Superior temporal gyrus (tissue), 1 donor: ENCODE measurements at regions not wholly inside any gene's neighbourhood (a gene's known extent, or its start where the extent isn't known, plus 50 kb on each side); places are given as distances from the start of the nearest gene placed in this dataset.
A peak's percentile ranks its signal among the peaks of the same experiment; 100 is the strongest.

Experiments
- DNase-seq: peaks from one replicate; pipeline ENCODE4 v3.0.0-alpha.2; 2016; ENCODE audit errors: extremely low spot score

DNA sequence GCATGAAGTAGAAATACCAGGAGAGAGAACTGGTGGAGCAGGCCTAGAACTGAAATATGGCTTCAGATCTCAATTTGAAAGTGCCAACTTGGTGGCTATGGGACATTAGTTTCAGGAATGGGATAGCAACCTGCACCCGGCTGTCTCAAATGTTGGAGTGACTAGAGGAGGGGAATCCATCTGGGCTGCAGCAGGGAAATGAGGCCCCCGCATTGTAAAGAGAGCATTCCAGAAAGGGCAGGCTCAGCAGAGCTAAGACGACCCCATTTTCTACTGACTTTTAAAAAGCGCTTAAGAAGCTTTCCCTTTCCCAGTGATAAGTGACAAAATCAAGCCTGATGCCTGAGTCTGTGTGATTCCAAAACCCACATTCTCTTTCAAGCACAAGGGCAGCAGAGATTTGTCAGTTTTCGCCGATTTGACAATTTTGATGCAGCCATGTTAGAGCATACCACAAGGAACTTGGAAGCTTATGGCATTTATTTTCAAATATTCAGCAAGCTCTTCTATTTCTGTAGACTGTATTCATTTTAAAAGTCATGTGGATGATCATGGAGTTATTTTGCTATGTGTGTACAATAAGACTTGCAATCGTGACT lies 119.8 kb upstream of the ARHGAP28 start:
- no peak for DNase-seq

DNA sequence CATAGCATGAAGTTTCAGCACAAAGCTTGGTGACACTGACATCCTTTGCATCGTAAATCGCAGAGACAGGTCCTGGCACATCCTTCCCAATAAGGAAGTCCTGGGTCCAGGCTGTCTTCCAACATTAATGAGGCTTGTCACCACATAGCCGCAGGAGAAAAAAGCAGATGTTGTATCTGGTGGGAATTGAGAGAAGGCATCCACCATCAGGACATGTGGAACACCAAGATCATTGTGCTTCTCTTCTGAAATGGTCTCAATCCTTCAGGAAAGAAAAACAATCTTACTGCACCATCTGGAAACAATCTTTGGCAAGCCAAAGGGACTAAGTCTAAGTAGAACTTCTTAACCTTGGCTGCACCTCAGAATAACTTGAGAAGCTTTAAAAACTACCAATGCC lies 119.0 kb upstream of the ARHGAP28 start:
- DNase-seq: no peak

DNA sequence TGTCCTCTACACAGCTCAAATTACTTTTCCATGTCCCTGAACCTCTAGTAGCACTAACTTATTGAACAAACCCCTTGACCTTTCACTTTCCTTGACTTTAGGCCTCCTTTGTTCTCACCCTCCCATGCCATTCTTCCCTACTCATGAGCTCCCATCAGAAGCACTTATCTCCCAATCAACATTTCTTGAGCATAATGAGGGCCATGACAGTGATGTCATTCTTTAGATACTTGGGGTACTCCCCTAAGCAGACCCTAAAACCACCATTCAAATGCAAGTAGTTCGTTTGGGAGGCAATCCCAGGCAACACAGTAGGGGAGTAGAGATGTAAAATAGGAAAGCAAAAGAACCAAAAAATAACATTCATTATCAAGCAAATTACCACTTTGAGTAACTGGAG lies 115.9 kb upstream of the ARHGAP28 start:
- no peak for DNase-seq

GRCh38 chr18:6614952-6615351 lies 114.6 kb upstream of the ARHGAP28 start:
- no peak for DNase-seq

DNA sequence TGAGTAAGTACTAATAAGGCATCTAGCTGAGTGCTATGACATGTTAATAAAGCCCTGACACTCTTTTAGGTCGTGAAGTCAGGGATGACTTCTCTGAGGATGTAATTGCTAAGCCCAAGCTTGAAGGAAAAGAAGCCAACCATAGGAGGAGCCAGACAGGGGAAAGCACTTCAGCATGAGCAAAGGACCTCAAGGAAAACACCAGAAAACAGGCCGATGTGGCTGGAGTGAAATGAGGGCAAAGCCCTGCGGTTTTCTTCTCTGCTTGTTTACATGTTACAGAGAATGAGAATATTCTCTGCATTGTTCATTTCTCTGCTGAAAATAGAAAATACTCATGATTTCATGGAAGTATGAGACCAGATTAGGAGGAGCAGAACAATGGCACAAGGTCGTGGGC lies 112.5 kb upstream of the ARHGAP28 start:
- DNase-seq: no peak

DNA sequence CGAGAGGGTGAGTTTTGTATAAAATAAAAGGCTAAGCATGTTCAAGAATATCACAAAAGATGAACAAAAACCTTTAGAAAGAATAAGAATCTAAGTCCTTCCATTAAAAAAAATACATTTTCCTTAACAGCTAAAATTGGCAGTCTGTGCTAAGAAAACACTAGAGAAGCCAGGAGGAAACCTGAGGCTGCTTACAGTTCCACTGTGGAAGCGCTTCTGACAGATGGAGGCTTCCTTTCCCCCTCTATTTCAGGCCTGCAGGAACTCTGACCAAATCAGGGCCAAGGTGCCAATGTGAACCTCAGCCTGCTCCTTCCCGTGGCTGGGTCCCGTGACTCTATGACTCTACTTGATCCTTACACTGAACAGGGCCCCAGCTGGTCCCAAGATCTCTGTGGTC lies 108.1 kb upstream of the ARHGAP28 start:
- no peak for DNase-seq

DNA sequence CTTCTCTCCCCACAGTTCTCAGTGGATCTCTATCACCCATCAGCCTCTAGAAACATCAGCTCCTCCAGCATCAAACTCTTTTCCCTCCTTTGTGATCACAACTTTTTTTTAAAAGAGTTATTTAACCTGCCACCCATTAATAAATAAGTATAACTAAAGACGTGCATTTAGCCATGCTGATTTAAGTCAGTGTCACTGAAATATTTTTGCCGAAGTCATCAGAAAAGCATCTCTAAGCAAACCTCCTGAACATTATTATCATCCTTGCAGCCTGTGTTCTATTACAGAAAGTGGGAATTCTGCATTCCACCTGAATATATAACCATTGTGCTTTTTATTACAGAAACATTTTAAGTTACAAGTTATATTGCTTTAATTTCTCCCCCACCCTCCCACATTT lies 106.2 kb upstream of the ARHGAP28 start:
- DNase-seq: no peak

GRCh38 chr18:6624271-6624660 lies 105.2 kb upstream of the ARHGAP28 start:
- no peak for DNase-seq

GRCh38 chr18:6624661-6625311 lies 104.7 kb upstream of the ARHGAP28 start:
- DNase-seq: peak; percentile 38

GRCh38 chr18:6625481-6625880 lies 104.0 kb upstream of the ARHGAP28 start:
- DNase-seq: no peak

- no peak for DNase-seq
These were observed 103.1 kb upstream of the ARHGAP28 start for GRCh38 chr18:6626457-6626856.

GRCh38 chr18:6627645-6628044 lies 101.9 kb upstream of the ARHGAP28 start:
- no peak for DNase-seq

DNA sequence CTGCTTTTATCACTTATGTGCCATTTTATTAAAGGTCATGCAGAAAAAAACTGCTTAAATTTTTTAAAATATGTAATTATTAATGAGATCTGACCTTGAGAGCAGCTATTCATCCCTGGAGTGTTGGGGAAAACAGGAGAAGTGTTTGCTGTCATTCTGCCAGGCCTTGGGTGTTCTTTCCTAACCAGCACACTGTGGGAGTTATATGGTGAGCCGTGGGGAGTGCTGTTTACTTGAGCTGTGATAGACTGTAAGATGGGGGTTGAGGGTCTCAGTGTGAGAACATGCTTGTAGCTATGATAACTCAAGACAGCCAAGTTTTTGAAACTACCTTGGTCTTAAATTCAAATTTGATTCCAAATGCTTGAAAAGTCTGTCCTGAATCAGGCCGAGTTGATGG lies 101.3 kb upstream of the ARHGAP28 start:
- no peak for DNase-seq

DNA sequence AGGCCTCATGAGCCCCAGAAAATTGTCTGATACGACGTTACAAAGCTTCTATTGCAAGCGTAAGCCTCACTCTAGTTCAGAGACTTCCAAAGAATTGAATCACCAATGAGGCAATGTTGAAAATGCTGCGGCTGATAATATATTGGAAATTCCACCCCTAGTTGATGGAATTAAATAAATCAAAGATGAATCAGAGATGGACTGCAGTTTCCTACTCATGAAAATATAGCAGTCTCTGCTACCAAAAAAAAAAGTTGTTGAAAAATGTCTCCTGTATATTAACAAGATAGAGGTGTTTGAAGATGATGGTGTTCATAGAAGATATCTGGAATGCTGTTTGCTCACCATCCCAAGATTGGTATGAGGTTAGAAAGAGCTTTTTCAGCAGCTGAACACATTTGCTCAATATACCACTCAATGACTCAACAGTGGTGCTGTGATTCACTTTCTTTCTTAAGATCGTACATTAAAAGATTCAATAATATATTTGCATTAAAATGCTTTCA lies 99.8 kb upstream of the ARHGAP28 start:
- no peak for DNase-seq

DNA sequence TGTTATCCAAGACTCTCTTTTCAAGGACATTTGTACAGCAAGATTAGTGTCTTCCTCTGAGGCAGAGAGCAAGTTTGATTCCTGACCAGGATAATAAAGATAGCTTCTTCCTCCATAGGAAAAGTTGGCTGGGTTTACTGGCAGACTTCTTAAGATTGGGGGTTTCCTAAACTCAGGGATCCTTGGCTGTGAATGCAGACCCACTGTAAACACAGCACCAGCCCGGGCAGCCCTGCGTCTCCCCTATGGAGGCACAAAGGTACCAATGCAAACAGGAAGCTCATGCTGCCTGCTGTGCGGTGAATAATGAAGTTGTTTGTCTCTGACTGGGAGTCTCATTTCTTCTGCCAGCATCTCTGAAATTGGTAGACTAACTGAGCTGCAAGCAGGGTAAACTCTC lies 96.2 kb upstream of the ARHGAP28 start:
- DNase-seq: no peak

GRCh38 chr18:6636091-6636490 lies 93.4 kb upstream of the ARHGAP28 start:
- DNase-seq: no peak

DNA sequence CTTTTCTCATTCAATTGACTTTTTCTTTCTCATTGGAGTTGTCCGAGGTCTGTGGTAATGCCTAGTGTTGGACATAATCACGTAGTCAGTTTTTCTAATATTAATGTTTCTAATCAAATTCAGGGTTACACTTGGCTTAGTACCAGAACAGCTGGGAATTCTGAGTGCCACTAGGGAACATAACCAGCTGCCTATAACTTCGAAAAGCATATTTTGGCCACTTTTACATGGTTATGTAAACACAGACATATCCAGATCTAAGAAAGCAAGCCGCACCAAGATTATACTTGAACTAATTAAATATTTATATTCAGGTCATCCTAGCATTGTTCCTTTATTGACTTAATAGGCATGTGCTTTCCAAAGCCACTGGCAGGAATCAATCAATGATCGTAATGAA lies 91.1 kb upstream of the ARHGAP28 start:
- DNase-seq: no peak

DNA sequence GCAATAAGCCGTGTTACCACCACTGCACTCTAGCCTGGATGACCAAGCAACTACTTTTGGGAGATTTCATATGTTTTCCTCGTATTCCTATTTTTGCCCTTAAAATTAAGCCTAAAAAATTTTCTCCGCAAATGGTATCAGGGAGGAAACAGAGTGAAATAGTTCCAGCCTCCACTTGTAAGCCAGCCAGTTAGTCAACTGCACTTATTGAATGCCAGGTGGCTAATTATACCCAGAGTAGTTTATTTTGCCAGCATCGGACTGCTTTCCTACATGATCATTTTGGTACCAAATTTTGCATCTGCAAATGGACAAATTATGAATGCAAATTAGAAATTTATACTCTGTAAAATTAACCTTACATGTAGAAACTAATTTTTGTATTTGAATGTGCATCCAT lies 90.2 kb upstream of the ARHGAP28 start:
- no peak for DNase-seq

GRCh38 chr18:6644836-6645627 lies 84.5 kb upstream of the ARHGAP28 start:
- no peak for DNase-seq

DNA sequence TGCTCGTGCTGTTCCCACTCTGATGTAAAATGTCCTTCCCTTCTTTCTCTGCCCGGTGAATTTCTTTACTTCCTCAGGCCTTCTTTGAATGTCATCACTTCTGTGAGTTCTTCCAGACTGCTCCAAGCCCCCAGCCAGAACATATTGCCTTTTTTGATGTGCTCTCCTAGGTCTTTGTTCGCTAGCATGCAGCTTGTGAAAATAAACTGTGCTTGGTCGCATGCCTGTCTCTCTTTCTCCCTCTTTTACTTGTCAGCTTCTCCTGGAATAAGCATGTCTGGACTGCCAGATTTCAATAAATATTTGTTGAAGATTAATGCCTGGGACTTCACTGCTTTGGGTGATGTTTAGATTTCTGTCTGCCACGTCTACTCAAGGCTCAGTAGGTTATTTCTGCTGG lies 82.7 kb upstream of the ARHGAP28 start:
- no peak for DNase-seq

GRCh38 chr18:6648581-6648980 lies 80.9 kb upstream of the ARHGAP28 start:
- no peak for DNase-seq

- no peak for DNase-seq
These were observed 79.9 kb upstream of the ARHGAP28 start for GRCh38 chr18:6649421-6650126.
